Thyroid gland (tissue), 4 donors: ENCODE measurements at regions not wholly inside any gene's neighbourhood (a gene's known extent, or its start where the extent isn't known, plus 50 kb on each side); places are given as distances from the start of the nearest gene placed in this dataset.

Source experiments
- POLR2A ChIP-seq, 2 donors: fragments of 450-650 bp; IDR thresholded peaks; one replicate each; pipeline ENCODE4 v1.6.1; 2017; ENCODE audit warnings: antibody characterized with exemption in 2 of 2, mild to moderate bottlenecking in 2 of 2, moderate library complexity in 1 of 2
- TF ChIP-seq, protein P1 (sequence below), 6 experiments: fragments of 200-600 bp in 3 of 6; fragments of 450-650 bp in 3 of 6; sonication (generic) in 3 of 6; IDR thresholded peaks; one replicate each; pipeline ENCODE4 v1.5.1; 2016 to 2019; ENCODE audit warnings: antibody characterized with exemption in 6 of 6, mild to moderate bottlenecking in 2 of 6, inconsistent platforms in 1 of 6, moderate library complexity in 1 of 6

DNA sequence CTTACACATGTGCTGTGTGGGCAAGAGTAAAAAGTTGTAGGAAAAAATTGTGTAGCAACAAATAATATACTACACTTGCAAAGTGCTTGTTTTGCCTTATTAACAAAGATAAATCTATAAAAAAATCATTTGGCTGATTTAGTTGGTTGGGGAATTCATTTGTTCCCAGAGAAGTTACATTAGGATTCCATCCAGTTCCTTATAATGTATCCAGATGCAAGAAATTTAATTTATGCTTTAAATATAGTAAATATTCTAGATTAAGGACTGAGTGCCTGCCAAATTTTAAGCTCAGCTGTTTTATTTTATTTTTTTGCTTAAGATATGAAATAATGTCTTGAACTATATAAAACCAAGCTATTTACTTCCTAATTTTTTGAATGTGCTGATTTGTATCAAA is 1169.9 kb downstream of the NXPH1 start:
- TF ChIP-seq, protein P1, sequence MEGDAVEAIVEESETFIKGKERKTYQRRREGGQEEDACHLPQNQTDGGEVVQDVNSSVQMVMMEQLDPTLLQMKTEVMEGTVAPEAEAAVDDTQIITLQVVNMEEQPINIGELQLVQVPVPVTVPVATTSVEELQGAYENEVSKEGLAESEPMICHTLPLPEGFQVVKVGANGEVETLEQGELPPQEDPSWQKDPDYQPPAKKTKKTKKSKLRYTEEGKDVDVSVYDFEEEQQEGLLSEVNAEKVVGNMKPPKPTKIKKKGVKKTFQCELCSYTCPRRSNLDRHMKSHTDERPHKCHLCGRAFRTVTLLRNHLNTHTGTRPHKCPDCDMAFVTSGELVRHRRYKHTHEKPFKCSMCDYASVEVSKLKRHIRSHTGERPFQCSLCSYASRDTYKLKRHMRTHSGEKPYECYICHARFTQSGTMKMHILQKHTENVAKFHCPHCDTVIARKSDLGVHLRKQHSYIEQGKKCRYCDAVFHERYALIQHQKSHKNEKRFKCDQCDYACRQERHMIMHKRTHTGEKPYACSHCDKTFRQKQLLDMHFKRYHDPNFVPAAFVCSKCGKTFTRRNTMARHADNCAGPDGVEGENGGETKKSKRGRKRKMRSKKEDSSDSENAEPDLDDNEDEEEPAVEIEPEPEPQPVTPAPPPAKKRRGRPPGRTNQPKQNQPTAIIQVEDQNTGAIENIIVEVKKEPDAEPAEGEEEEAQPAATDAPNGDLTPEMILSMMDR (IDR thresholded peaks at IDR 0.05): no peak
- no peak for TF ChIP-seq POLR2A (IDR thresholded peaks at IDR 0.05)
